ENCODE measurements at regions not wholly inside any gene's neighbourhood (a gene's known extent, or its start where the extent isn't known, plus 50 kb on each side); places are given as distances from the start of the nearest gene placed in this dataset.

GRCh38 chr10:121690152-121690848, 92.1 kb upstream of the FGFR2 start:
- DNase-seq (no peak), ATAC-seq (ENCODE audit: low FRiP score in 2 of 2) (no peak)
- Histone ChIP-seq H3K9me3 (no peaks in the 10 kb centered on the region), H3K27ac (no peak overlapping the region), H3K4me3 (no peak overlapping the region), H3K36me3 (no peaks in the 10 kb centered on the region), H3K27me3 (no peaks in the 10 kb centered on the region), H3K4me1 (no peaks in the 10 kb centered on the region)
- 90% methylated on average over 10 of the region's 10 CpGs for WGBS, 2 donors
- TF ChIP-seq EP300 (IDR thresholded peaks at IDR 0.05) (no peak), POLR2A (IDR thresholded peaks at IDR 0.05) (no peak), CTCF (IDR thresholded peaks at IDR 0.05) (no peak), POLR2AphosphoS5 (IDR thresholded peaks at IDR 0.05) (no peak)

GRCh38 chr10:121687095-121687813, 89.0 kb upstream of the FGFR2 start:
- TF ChIP-seq EP300 (IDR thresholded peaks at IDR 0.05) (no peak), CTCF (IDR thresholded peaks at IDR 0.05) (no peak), POLR2AphosphoS5 (IDR thresholded peaks at IDR 0.05) (no peak), POLR2A (IDR thresholded peaks at IDR 0.05) (no peak)
- ATAC-seq (ENCODE audit: low FRiP score in 2 of 2) = no peak
- Histone ChIP-seq H3K36me3 (no peaks in the 10 kb centered on the region), H3K4me3 (no peak overlapping the region), H3K9me3 (no peaks in the 10 kb centered on the region), H3K27me3 (no peaks in the 10 kb centered on the region), H3K4me1 (no peaks in the 10 kb centered on the region), H3K27ac (no peak overlapping the region)
- no peak for DNase-seq
- WGBS, 2 donors = 76 to 79% methylated on average over 7 to 11 of the region's 11 CpGs

DNA sequence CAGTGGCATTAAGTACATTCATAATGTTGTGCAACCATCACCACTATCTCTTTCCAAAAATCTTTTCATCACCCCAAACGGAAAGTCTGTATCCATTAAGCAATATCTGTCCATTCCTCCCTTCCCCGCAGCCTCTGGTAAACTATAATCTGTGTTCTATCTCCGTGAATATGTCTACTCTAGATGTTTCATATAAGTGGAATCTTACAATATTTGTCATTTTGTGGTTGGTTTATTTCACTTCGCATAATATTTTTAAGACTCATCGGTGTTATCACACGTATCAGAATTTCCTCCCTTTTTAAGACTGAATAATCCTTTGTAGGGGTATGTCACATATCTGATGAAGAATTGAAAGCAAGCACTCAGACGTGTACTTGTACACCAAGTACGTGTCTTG, 86.0 kb upstream of the FGFR2 start:
- Histone ChIP-seq H3K27me3 (no peaks in the 10 kb centered on the region), H3K27ac (no peak overlapping the region), H3K36me3 (no peaks in the 10 kb centered on the region), H3K4me1 (no peaks in the 10 kb centered on the region), H3K9me3 (no peaks in the 10 kb centered on the region), H3K4me3 (no peak overlapping the region)
- TF ChIP-seq CTCF (IDR thresholded peaks at IDR 0.05) (no peak), POLR2AphosphoS5 (IDR thresholded peaks at IDR 0.05) (no peak), POLR2A (IDR thresholded peaks at IDR 0.05) (no peak)
- no peak for ATAC-seq (ENCODE audit: low FRiP score in 2 of 2)
- DNase-seq = no peak
- WGBS, 2 donors = 64 to 74% methylated on average over 8 of the region's 8 CpGs

DNA sequence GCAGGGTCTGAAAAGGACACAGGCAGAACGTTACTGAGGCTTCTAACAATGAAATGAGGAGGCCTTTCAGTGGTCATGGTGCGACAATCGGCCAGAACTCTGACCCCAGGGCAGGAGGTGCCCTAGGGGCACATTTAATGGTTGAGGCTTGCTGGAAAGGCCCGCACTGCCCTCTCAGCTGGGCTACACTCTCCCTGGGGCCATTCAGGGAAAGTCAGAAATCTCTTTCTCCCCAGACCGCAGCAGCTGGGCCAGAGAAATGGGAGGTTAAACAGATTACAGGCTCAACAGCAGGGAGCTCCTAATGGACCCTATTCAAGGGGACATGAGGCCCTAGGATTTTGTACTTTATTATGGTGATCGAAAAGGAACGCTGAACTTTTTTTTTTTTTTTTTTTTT, 85.6 kb upstream of the FGFR2 start:
- Histone ChIP-seq H3K27me3 (no peaks in the 10 kb centered on the region), H3K4me1 (no peaks in the 10 kb centered on the region), H3K36me3 (no peaks in the 10 kb centered on the region), H3K9me3 (no peaks in the 10 kb centered on the region), H3K27ac (no peak overlapping the region), H3K4me3 (no peak overlapping the region)
- WGBS, 2 donors = 79 to 86% methylated on average over 4 to 7 of the region's 7 CpGs
- no peak for DNase-seq
- ATAC-seq (ENCODE audit: low FRiP score in 2 of 2) = no peak
- TF ChIP-seq EP300 (IDR thresholded peaks at IDR 0.05) (no peak), CTCF (IDR thresholded peaks at IDR 0.05) (no peak), POLR2AphosphoS5 (IDR thresholded peaks at IDR 0.05) (no peak), POLR2A (IDR thresholded peaks at IDR 0.05) (no peak)

Measured in upper lobe of left lung (tissue), 6 donors.